ENCODE measurements at regions not wholly inside any gene's neighbourhood (a gene's known extent, or its start where the extent isn't known, plus 50 kb on each side); places are given as distances from the start of the nearest gene placed in this dataset.
"Not testable (repeated sequence)": the region's sequence is repeated elsewhere in the genome, so short reads cannot be mapped to it uniquely, and the experiment has no call there.

- ChIA-PET CTCF (no interaction called here), POLR2A (no interaction called here)
- Mint-ChIP-seq H3K27me3 (ENCODE audit: insufficient read depth, unreplicated experiment) (no peaks in the 10 kb centered on the region), H3K4me1 (ENCODE audit: insufficient read depth, unreplicated experiment) (peaks cover 6% of the 10 kb centered on the region), H3K36me3 (ENCODE audit: insufficient read depth, unreplicated experiment) (no peaks in the 10 kb centered on the region), H3K27ac (ENCODE audit: low read depth, unreplicated experiment) (no peak overlapping the region), H3K9me3 (ENCODE audit: unreplicated experiment) (no peaks in the 10 kb centered on the region), H3K4me3 (ENCODE audit: unreplicated experiment) (no peak overlapping the region)
- no TSS peak for BruUV-seq (replicated peaks)
- DNase-seq (ENCODE audit: unreplicated experiment): no peak
- intact Hi-C loops (cut with micrococcal nuclease): no loop called here
- TF ChIP-seq, protein P1, sequence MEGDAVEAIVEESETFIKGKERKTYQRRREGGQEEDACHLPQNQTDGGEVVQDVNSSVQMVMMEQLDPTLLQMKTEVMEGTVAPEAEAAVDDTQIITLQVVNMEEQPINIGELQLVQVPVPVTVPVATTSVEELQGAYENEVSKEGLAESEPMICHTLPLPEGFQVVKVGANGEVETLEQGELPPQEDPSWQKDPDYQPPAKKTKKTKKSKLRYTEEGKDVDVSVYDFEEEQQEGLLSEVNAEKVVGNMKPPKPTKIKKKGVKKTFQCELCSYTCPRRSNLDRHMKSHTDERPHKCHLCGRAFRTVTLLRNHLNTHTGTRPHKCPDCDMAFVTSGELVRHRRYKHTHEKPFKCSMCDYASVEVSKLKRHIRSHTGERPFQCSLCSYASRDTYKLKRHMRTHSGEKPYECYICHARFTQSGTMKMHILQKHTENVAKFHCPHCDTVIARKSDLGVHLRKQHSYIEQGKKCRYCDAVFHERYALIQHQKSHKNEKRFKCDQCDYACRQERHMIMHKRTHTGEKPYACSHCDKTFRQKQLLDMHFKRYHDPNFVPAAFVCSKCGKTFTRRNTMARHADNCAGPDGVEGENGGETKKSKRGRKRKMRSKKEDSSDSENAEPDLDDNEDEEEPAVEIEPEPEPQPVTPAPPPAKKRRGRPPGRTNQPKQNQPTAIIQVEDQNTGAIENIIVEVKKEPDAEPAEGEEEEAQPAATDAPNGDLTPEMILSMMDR (IDR thresholded peaks at IDR 0.05; ENCODE audit: unreplicated experiment): no peak
Observed at GRCh38 chr10:3925184-3925583, 140.2 kb upstream of the KLF6 start.

DNA sequence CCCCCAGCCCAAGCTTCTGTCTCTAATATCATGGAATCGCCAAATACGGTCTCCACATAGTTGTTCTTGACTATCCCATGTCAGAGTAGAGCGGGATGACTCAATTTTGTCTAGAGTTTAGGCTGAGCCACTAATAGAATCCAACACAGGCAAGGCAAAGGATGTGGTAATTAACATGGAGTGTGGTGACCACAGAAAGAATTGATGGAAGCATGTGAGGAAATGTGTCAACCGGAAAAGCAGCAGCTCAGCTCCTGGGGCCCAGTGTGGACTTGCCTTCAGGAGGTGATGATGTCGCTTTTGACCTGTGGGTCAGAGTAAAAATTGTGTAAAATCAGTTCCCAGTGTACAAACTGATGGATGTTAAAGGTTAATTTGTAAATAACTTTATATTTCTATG is 139.3 kb upstream of the KLF6 start:
- peak; percentile 73 for DNase-seq (ENCODE audit: unreplicated experiment)
- Mint-ChIP-seq H3K4me1 (ENCODE audit: insufficient read depth, unreplicated experiment) (peaks cover 6% of the 10 kb centered on the region), H3K4me3 (ENCODE audit: unreplicated experiment) (no peak overlapping the region), H3K36me3 (ENCODE audit: insufficient read depth, unreplicated experiment) (no peaks in the 10 kb centered on the region), H3K9me3 (ENCODE audit: unreplicated experiment) (no peaks in the 10 kb centered on the region), H3K27me3 (ENCODE audit: insufficient read depth, unreplicated experiment) (no peaks in the 10 kb centered on the region), H3K27ac (ENCODE audit: low read depth, unreplicated experiment) (peak overlapping the region; percentile 78)
- POLR2A ChIA-PET: interaction anchor here (1.2 kb wide), 1 partner anchor 141 kb away, joined by 3 read pairs; no protein-coding TSS in a partner anchor
- CTCF ChIA-PET: no interaction called here
- TF ChIP-seq, protein P1 (IDR thresholded peaks at IDR 0.05; ENCODE audit: unreplicated experiment): no peak
- BruUV-seq (replicated peaks): no TSS peak
- intact Hi-C loops (cut with micrococcal nuclease): no loop called here

DNA sequence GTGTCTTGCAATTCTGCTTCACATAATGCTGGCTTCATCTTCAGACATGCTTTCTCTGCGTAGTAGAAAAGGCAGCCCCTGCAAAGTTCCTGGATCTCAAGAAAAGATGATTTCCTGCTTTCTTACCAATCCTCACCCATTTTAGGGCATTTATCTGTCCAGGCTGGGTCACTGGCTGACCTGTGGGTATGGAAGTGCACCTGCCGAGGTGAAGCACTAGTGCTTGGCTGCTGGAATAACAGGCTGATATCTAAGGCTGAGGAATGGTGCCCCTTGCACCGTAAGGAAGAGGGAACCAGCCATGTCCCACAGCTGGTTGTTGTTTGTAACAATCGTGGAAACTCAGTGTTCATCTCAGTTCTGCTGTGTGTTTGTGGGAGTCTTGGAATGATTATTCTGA is 138.0 kb upstream of the KLF6 start:
- intact Hi-C loops (cut with micrococcal nuclease): no loop called here
- Mint-ChIP-seq H3K36me3 (ENCODE audit: insufficient read depth, unreplicated experiment) (no peaks in the 10 kb centered on the region), H3K9me3 (ENCODE audit: unreplicated experiment) (no peaks in the 10 kb centered on the region), H3K4me1 (ENCODE audit: insufficient read depth, unreplicated experiment) (peaks cover 6% of the 10 kb centered on the region), H3K27me3 (ENCODE audit: insufficient read depth, unreplicated experiment) (no peaks in the 10 kb centered on the region), H3K4me3 (ENCODE audit: unreplicated experiment) (no peak overlapping the region), H3K27ac (ENCODE audit: low read depth, unreplicated experiment) (no peak overlapping the region)
- no TSS peak for BruUV-seq (replicated peaks)
- POLR2A ChIA-PET: no interaction called here
- CTCF ChIA-PET: interaction anchor here (0.6 kb wide), 1 partner anchor 467 kb away, joined by 3 read pairs; no protein-coding TSS in a partner anchor
- TF ChIP-seq, protein P1 (IDR thresholded peaks at IDR 0.05; ENCODE audit: unreplicated experiment): no peak
- DNase-seq (ENCODE audit: unreplicated experiment): no peak

DNA sequence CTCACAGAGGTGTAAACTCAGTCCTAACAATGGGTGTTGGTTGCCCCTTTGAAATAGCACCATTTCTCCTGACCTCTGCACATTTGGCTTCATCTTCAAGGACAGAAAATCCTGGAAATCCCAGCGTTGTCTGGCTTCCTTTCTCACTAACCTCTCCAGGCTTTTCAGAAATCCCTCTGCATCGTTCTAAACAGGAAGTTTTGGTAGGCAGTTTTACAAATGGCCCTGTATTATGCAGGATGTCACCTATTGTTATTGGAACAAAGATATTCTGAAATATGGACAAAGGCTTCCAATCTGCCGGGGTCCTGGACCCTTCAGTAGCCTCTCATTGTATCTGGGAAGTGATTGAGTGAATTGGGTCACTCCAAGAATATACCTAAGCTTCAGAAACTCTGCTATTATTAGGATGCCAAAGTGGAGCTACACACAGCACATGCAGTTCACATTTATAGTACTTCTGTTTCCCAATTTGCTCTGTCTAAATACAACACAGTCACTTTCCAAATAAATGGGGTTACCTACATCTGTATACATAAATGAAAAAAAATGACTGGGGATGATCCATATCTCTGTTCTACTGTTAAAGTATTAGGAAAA is 134.8 kb upstream of the KLF6 start:
- no TSS peak for BruUV-seq (replicated peaks)
- intact Hi-C loops (cut with micrococcal nuclease): no loop called here
- no peak for DNase-seq (ENCODE audit: unreplicated experiment)
- H3K9me3 Mint-ChIP-seq (ENCODE audit: unreplicated experiment): peaks cover 5% of the 10 kb centered on the region
- no peaks in the 10 kb centered on the region for H3K27me3 Mint-ChIP-seq (ENCODE audit: insufficient read depth, unreplicated experiment)
- TF ChIP-seq, protein P1 (IDR thresholded peaks at IDR 0.05; ENCODE audit: unreplicated experiment): no peak
- ChIA-PET CTCF (interaction anchor here (0.7 kb wide), 1 partner anchor 111 kb away, joined by 3 read pairs; no protein-coding TSS in a partner anchor), POLR2A (interaction anchor here (0.7 kb wide), 1 partner anchor 372 kb away, joined by 3 read pairs; no protein-coding TSS in a partner anchor)
- no peak overlapping the region for H3K27ac Mint-ChIP-seq (ENCODE audit: low read depth, unreplicated experiment)
- no peak overlapping the region for H3K4me3 Mint-ChIP-seq (ENCODE audit: unreplicated experiment)
- no peaks in the 10 kb centered on the region for H3K36me3 Mint-ChIP-seq (ENCODE audit: insufficient read depth, unreplicated experiment)
- peaks cover 6% of the 10 kb centered on the region for H3K4me1 Mint-ChIP-seq (ENCODE audit: insufficient read depth, unreplicated experiment)

DNA sequence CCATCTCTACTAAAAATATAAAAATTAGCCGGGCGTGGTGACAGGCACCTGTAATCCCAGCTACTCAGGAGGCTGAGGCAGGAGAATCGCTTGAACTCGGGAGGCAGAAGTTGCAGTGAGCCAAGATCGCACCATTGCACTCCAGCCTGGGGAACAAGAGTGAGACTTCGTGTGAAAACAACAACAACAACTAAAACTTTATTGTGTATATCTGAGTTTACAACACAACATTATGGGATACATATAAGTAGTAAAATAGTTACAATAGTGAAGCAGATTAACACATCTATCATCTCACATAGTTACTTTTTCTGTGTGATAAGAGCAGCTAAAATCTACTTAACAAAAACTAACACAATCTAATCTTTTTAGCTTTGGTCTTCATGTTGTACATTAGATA is 132.4 kb upstream of the KLF6 start:
- H3K27ac Mint-ChIP-seq (ENCODE audit: low read depth, unreplicated experiment); BruUV-seq (replicated peaks); intact Hi-C loops (cut with micrococcal nuclease); POLR2A ChIA-PET; H3K27me3 Mint-ChIP-seq (ENCODE audit: insufficient read depth, unreplicated experiment); H3K36me3 Mint-ChIP-seq (ENCODE audit: insufficient read depth, unreplicated experiment); H3K4me3 Mint-ChIP-seq (ENCODE audit: unreplicated experiment); DNase-seq (ENCODE audit: unreplicated experiment); CTCF ChIA-PET; H3K9me3 Mint-ChIP-seq (ENCODE audit: unreplicated experiment); H3K4me1 Mint-ChIP-seq (ENCODE audit: insufficient read depth, unreplicated experiment): not testable (repeated sequence)
